HG03378 (cell line): ENCODE measurements at regions not wholly inside any gene's neighbourhood (a gene's known extent, or its start where the extent isn't known, plus 50 kb on each side); places are given as distances from the start of the nearest gene placed in this dataset.
"Not testable (repeated sequence)": the region's sequence is repeated elsewhere in the genome, so short reads cannot be mapped to it uniquely, and the experiment has no call there.

ENCODE experiments used
- ATAC-seq: cut with Tn5 transposase; IDR thresholded peaks from one replicate; pipeline ENCODE4 v1.9.1; 2021; ENCODE audit warnings: mild to moderate bottlenecking, moderate library complexity; ENCODE audit not compliant: unreplicated experiment

DNA sequence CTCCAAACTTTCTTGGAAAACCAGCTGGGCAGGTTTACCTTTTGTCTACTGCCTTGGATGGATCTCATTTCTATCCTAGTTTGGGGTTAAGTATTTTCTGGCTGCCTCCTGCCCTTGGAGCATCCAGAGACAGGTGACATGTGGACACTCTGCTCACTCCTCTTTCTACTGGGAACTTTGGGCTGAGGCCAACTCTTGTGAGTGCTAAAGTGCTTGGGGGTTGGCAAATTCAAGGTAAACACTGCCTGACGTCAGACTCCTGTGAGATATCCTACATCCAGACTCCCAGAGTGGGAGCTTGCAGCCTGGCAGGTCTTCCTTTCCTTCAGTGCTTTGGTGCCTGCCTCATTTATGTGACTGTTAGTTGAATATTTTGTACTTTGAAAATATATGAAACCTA lies 388.1 kb downstream of the KCNRG start:
- no peak for ATAC-seq

DNA sequence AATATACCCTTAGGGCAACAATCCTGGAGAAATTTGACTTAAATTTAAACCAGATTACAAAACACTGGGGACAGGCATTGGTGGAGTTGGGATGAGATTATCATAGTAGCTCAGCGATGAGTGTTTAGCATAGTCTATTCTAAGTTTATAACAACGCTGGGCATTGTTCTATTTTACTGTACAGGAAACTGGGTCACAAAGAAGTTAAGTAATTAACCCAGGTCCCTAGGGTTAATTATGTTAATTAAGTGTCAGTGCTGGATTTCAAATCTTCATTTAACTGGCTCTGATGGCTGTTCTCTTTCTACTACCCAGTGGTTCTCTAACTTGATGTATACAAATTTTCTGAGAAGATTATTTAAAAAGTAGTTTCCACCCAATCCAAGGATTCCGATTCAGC lies 388.9 kb downstream of the KCNRG start:
- no peak for ATAC-seq

DNA sequence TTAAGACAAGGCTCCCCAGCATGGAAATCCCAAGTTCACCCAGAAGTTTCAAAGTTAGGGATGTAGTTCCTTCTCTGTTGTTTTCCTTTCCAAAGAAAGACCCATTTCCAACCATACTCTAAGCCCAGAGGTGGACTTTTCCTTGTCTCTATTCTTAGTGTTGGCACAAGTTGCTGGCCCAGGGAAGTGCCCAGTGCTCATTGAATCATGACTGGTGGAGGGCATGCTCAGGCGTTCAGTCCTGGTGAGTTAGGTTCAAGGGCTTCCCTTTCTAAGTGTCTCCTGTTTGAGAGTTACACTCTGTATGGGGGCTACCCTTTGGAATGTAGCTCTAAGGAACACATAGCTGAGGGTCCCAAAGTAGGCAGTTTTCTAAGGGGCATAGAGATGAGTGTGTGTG lies 389.5 kb downstream of the KCNRG start:
- ATAC-seq = no peak

DNA sequence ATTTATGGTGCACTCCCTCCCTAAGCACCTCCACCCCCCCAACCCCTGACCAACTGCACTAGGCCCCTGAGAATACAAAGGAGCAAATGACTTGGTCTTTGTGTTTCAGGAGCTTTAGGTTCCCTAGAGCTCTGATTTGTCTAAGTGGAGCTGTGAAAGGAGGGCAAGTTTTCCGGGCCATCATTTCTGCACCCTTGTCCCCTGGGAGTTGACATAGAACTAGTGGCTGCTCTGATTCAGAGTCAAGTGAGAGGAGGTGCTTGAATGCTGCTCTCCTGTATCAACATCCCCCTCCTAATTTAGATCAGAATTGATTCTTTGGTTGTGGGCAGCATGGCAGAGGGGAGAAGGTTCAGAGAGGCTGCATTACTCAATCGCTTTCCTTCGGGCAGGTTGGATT lies 391.6 kb downstream of the KCNRG start:
- no peak for ATAC-seq

DNA sequence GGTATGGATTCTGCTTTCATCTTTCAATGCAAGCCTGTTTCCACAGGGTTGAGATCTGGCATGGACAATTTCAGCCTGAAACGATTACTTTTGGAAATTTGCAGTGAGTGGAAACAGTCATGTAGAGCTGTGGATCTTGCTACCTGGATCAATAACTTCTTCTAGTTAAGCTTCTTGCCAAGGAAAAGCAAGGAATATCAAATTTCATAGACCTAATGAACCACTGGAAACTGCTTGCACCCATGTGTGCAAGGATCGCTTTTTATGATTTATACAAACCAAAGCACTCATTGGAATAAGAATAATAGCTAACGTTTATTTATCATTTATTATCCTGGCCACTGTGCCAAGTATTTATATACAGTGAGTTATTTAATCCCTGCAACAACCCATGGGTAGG lies 392.8 kb downstream of the KCNRG start:
- ATAC-seq = no peak

DNA sequence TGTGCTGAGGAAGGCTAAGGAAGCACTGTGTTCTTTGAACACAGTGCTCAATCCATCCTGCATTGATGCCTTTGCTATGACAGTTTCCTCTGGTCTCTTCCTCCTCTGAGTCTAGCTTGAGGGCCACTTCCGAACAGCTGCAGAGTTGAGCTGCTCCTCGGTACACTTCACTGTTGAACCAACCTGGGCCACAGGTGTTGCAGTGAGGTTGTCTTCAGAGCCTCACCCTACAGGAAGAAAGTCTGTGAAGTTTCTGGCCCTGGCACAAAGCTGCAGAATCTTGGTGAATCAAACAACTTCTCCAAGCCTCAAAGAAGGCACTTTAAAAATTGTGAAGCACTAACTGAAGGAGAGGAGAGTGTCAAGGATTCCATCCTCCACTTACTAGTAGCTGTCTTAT lies 394.0 kb downstream of the KCNRG start:
- no peak for ATAC-seq

DNA sequence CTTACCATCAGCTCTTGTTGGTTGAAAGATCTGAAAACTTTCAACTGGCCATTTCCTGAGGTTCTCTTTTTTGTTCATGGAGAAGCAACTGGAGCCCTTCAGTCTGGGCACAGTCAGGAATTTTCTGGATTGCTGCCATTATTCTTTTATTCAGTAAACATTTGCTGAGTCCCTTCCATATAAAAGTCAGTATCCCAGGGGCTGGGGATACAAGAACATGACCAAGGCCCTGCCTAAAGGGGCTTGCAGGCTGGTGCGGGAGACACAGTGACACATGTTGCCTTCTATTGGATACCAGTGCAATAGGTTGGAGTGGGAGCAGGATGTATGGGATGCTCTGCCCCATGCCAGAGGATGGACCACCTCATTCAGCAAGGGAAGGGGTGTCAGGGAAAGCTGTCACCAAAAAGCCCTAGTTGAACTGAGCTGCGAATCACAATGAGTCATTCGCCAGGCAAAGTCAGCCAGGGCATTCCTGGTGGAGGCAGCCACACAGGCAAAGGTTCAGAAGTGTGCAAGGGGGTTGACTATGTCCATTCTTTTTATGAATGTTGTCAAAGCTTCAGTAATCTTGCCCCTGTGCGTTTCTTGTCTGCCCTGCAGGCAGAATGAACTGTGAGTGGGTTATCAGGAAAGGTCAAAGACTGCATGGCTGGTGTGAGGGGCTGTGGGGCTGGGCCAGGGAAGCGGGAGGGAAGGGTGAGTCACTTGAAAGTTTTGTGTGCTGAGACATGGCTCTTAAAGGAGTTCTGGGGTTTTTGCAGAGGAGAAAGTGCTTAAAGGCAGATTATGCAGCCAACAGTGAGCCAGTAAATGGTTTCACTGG lies 395.9 kb downstream of the KCNRG start:
- ATAC-seq = no peak

DNA sequence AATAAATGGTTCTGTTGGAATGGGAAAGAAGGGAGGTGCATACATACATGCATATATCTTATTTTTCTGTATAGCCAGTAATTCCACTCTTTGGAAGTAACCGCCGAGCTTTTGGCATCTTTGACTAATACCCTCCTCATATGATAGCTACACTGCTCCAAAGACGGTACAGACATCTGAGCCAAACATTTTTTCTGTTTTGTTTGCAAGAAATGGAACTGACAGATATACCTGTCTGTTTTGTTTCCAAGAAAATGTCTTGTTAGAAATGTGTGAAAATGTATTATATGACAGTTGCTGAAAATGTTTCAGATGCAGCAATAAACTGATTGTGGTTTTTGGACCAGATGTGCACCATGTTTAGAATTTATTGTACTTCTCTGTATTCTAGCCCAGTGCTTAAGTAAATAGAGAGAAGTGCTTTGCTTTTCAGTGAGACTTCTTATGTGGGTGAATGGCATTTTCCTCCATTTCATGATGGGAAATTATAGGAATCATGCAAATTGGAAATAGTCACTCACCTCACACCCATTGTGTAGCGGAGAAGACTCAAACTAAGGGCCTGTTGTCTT lies 396.9 kb downstream of the KCNRG start:
- no peak for ATAC-seq

DNA sequence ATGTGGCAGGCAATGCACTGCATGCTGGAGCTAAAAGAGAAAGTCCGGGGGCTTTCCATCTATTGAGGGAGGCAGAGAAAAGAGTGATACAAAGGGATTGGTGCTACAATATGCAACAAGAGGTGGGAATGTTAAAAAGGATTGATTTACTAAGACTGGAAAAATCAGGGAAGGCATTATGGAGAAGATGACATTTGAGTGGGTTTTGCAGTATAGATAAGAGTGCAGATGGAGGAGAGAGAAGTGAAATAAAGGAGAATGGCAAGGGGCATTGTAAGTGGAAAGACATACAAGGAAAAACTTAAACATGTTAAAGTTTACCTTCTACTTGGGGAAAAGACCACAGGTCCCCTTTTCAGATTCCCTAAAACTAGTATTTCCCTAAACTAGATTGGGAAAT lies 399.4 kb downstream of the KCNRG start:
- no peak for ATAC-seq

DNA sequence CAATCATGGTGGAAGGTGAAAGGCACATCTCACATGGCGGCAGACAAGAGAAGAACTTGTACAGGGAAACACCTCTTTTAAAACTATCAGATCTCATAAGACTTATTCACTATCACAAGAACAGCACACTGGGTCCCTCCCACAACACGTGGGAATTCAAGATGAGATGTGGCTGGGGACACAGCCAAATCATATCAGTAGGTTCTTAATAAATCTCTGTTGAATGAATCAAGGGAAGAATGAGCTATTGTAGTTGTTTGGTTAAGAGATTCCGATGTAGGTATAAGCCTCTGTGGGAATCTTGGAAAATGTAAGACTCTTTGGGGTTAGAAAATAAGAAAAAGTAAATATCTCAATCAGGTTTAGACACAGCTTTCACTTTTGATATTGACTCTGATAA lies 400.2 kb downstream of the KCNRG start:
- no peak for ATAC-seq

DNA sequence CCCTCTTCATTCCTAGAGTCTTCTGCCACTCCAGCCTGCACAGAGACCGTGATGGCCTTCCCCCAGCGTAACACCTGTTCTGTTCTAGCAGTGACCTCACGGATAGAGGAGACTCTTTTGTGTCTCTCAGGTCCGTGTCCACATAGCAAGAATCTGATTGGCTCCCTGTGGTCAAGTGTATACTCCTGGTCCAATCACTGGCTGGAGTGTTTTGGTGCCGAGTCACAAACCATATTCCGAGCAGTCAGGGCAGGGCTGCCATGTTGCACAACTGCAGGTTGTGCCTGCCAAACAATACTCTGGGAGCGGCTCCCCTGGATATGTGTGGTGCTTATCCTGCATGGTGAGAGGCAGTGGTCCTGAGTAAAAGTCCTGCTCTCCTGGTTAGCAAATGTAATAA lies 402.4 kb downstream of the KCNRG start:
- no peak for ATAC-seq

DNA sequence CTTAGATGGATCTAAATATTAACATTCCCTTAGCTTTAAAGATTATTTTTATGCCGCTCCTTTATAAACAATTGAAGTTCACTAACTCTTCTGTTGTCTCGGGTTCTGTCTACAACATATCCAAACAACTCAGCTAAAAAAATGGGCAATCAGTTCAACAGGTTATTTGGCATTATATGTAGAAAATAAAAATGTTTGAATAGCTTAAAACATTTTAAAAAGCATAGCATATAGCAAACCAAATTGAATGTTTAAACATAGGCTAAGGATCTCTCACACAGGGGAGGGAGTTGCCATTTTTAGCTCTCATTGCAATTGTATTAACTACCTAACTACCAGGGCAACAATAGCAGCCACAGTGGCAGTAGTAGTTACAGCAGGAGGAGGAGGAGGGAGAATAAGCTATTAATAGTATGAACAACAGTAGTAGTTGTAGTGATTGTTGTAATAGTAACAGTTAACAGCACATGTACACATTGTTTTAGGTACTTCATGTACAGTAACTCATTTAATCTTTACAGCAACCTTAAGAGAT lies 404.2 kb downstream of the KCNRG start:
- ATAC-seq = no peak

DNA sequence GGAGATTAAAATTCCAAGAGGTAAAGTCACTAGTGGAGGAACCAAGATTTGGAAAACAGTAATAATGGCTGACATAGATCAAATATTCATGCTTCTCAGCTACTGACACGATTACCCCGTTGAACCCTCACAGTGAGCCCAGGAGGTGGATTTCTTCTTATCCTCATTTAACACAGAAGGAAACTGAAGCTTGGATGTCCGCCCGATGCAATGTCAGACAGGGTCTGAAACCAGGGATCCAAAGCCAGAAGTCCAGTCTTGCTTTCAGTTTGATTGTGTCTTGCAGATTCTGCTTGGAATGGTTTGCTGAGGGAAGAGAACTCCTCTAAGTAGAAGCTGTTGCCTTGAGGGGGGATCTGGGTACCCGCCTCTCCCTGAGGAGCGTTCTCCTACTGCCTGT lies 404.7 kb downstream of the KCNRG start:
- ATAC-seq = no peak

DNA sequence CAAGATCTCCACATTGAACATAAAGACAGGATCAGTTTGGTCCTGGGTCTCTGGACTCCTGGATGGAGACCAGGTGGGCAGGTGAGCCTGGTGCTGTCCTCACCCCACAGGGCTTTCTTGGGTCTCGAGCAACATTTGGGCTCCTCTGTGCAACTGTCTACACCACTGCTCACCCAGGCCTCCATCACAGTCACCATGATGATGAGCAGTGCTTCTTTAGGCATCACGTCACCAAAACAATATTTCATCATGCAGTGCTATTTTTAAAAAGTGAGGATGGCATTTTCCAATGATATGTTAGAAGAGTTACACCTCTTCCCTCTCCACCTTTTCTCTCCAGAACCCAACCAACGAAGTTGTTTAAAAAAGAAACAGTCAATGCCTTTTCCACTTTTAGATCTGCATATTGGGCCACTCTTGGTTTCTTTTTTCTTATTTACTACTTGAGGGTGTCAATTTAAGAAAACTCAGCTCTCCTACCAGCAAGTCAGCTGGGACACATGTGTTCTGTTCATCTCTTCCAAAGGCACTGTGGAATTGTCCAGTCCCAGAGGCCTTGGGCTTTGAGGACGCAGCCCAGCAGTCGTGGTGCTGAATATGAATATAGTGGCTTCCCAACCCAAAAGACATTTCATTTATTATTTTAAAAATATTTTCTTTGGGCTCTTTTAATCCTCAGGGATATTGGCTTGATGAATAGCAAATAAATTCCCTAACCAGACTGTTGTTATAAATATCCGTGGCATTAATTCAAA lies 405.7 kb downstream of the KCNRG start:
- ATAC-seq = no peak

DNA sequence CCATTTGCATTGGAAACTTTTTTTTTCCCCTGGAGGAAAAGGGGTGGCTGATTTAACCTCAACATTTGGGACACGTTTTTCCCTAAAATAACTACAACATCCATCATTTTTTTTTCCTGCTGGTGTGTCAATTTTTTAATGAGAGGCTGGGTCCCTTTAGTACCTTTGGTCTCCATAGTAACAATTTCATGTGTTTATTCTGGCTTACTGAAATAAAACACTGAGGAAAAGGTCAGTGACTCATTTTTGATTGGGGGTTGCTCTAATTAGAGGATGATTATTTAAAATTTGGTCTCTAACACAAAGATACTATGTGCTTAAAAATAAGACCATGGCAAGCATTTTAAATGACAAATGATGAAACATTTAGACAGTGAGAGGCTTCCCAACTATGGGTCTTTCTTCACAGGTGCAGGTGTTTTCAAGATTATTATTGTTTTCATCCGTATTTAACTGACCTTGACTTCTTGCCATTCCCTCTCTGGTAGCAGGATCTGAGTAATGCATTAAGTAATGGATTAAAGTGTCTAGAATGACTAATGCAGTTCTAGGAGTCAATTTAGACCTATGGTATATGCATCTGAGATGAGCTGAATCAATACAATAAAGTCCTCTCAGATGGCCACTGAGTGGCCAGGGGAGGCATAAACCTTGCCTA lies 406.4 kb downstream of the KCNRG start:
- no peak for ATAC-seq

DNA sequence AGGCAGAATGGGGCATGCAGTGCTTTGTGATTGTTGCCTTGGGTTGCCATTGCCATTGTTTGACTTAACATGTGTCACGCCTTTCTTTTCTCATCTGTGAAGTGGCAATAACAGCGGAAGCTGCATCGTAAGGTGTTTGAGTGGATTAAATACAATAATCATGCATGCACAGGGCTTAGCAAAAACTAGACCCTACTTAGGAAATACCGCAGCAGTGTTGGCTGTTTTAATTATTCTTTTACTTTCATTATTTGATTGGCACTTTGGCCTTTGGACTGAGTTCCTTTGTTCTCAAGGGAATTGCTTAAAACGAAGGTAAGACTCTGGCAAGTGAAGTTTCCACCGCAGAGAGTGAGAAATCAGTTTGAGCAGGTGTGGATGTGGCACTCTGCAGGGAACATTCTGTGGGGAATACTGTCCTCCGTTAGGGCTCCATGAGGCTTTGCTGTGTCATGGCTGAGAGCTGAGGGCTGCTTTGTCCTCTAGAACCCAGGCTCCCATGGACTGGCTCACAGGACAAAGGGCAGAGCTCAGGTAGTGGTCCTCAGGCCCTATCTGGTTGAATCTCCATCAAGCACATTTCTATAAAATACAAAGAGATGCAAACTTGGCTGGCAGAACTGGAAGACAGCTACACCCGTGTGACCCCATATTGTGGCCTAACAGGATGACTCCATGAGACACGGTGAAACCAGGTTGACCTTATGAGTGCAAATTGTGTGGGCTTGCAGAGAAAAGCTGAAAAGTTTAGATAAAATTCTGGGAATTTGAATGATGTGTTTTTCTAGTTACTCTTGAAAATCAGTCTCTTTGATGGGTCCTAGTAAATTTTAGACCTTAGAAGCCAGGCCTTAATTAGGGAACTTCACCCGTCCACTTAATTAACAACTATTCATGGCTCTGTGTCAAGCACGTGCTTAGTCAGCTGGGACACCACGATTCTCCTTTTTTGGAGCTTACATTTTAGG lies 407.2 kb downstream of the KCNRG start:
- no peak for ATAC-seq

DNA sequence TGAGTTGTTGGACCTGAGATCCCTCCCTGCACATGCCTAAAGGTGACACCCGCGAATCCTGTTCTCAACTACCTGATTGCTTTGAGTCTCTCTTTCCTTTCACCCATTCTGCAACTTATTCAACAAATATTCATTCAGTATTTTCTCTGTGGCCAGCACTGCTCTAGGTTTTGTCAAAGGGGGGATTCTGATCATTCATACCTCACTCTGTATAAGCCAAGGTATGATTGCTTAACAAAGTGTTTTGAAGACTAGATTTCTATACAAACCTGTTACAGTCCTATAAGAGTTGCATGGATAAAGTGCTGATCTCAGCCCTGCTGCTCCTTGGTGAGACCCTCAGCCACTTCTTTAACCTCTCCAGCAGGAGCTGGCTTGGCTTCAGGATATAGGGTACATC lies 409.7 kb downstream of the KCNRG start:
- no peak for ATAC-seq

DNA sequence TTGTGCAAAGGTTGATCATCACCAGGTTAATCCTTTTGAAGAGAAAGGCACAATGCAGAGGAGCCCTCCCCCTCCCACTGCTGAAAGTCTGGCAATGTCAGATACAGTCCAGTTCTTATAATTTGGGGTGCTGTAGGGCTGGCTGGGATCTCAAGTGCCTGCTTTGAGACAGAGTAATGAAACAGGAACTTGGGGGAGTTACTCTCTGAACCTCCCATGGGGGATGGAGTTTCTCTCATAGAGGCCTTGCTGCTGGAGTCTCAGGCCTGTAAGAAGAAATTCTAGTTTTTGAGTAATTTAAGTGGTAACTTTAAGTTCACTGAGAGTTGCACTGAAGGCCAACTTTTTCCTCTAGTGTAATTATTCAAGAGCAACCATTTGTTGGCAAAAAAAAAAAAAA lies 410.5 kb downstream of the KCNRG start:
- no peak for ATAC-seq

DNA sequence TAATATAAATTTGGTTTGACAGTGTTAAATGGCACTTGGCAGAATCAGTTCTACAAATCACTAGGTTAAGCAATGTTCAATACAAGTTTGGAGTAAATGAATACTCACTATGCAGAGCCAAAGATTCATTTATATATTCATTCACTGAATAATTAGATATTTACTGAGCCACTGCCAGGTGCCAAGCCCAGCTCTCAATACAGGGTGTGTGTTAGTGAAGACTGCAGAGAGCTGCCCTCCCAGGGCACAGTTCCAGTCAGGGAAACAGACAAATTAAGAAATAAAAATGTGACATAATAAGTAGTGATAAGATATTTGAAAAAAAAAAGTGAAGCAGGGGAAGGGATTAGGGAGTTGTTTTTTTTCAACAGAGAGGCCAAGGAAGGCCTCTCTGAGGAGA lies 411.7 kb downstream of the KCNRG start:
- no peak for ATAC-seq

DNA sequence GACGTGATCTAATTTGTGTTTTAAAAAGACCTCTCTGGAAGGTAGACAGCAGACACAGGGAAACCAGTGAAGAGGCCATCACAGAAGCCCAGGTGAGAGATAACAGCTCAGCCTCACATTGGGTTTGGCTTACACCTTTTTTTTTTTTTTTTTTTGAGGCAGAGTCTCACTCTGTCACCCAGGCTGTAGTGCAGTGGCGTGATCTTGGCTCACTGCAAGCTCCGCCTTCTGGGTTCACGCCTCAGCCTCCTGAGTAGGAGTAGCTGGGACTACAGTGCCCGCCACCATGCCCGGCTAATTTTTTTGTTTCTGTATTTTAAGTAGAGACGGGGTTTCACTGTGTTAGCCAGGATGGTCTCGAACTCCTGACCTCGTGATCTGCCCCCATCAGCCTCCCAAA lies 412.3 kb downstream of the KCNRG start:
- ATAC-seq = not testable (repeated sequence)
